ENCODE measurements at regions not wholly inside any gene's neighbourhood (a gene's known extent, or its start where the extent isn't known, plus 50 kb on each side); places are given as distances from the start of the nearest gene placed in this dataset.

- H3K4me3 Mint-ChIP-seq, result no peak overlapping the region
- H3K36me3 Mint-ChIP-seq (ENCODE audit: low read depth), result no peaks in the 10 kb centered on the region
- DNase-seq (no peak), ATAC-seq (no peak)
- no peaks in the 10 kb centered on the region for H3K4me1 Mint-ChIP-seq
- H3K27me3 Mint-ChIP-seq, result peaks cover 5% of the 10 kb centered on the region
- H3K27ac Mint-ChIP-seq, result no peak overlapping the region
- no peaks in the 10 kb centered on the region for H3K9me3 Mint-ChIP-seq
These were observed 137.0 kb upstream of the SEMA3A start for GRCh38 chr7:84331616-84332015.

- no peaks in the 10 kb centered on the region for H3K36me3 Mint-ChIP-seq (ENCODE audit: low read depth)
- no peaks in the 10 kb centered on the region for H3K9me3 Mint-ChIP-seq
- no peaks in the 10 kb centered on the region for H3K27me3 Mint-ChIP-seq
- no peaks in the 10 kb centered on the region for H3K4me1 Mint-ChIP-seq
- no peak overlapping the region for H3K27ac Mint-ChIP-seq
- DNase-seq, result no peak
- no peak for ATAC-seq
- no peak overlapping the region for H3K4me3 Mint-ChIP-seq
These were observed 134.0 kb upstream of the SEMA3A start for GRCh38 chr7:84328571-84328970.

GRCh38 chr7:84324136-84324630, 129.6 kb upstream of the SEMA3A start:
- Mint-ChIP-seq H3K27me3 (no peaks in the 10 kb centered on the region), H3K4me1 (no peaks in the 10 kb centered on the region), H3K36me3 (ENCODE audit: low read depth) (no peaks in the 10 kb centered on the region), H3K9me3 (peaks cover 8% of the 10 kb centered on the region), H3K4me3 (no peak overlapping the region), H3K27ac (no peak overlapping the region)
- DNase-seq (no peak), ATAC-seq (no peak)

GRCh38 chr7:84317536-84317935, 122.9 kb upstream of the SEMA3A start:
- peaks cover 6% of the 10 kb centered on the region for H3K9me3 Mint-ChIP-seq
- DNase-seq, result no peak
- no peaks in the 10 kb centered on the region for H3K36me3 Mint-ChIP-seq (ENCODE audit: low read depth)
- H3K4me1 Mint-ChIP-seq, result no peaks in the 10 kb centered on the region
- no peak overlapping the region for H3K27ac Mint-ChIP-seq
- no peak for ATAC-seq
- no peak overlapping the region for H3K4me3 Mint-ChIP-seq
- no peaks in the 10 kb centered on the region for H3K27me3 Mint-ChIP-seq

GRCh38 chr7:84314263-84314662, 119.7 kb upstream of the SEMA3A start:
- H3K27me3 Mint-ChIP-seq, result no peaks in the 10 kb centered on the region
- no peak overlapping the region for H3K4me3 Mint-ChIP-seq
- H3K9me3 Mint-ChIP-seq, result no peaks in the 10 kb centered on the region
- DNase-seq, result no peak
- H3K27ac Mint-ChIP-seq, result no peak overlapping the region
- H3K36me3 Mint-ChIP-seq (ENCODE audit: low read depth), result no peaks in the 10 kb centered on the region
- ATAC-seq, result no peak
- H3K4me1 Mint-ChIP-seq, result no peaks in the 10 kb centered on the region

- no peak for ATAC-seq
- Mint-ChIP-seq H3K27me3 (no peaks in the 10 kb centered on the region), H3K9me3 (no peaks in the 10 kb centered on the region), H3K4me3 (no peak overlapping the region), H3K27ac (no peak overlapping the region), H3K36me3 (ENCODE audit: low read depth) (no peaks in the 10 kb centered on the region), H3K4me1 (no peaks in the 10 kb centered on the region)
- DNase-seq, result no peak
These were observed 109.8 kb upstream of the SEMA3A start for GRCh38 chr7:84304407-84304806.

- H3K36me3 Mint-ChIP-seq (ENCODE audit: low read depth), result no peaks in the 10 kb centered on the region
- DNase-seq, result no peak
- ATAC-seq, result no peak
- H3K9me3 Mint-ChIP-seq, result no peaks in the 10 kb centered on the region
- no peaks in the 10 kb centered on the region for H3K4me1 Mint-ChIP-seq
- H3K27ac Mint-ChIP-seq, result no peak overlapping the region
- no peaks in the 10 kb centered on the region for H3K27me3 Mint-ChIP-seq
- H3K4me3 Mint-ChIP-seq, result no peak overlapping the region
These were observed 108.4 kb upstream of the SEMA3A start for GRCh38 chr7:84302949-84303348.

- DNase-seq (no peak), ATAC-seq (no peak)
- H3K4me3 Mint-ChIP-seq, result no peak overlapping the region
- H3K36me3 Mint-ChIP-seq (ENCODE audit: low read depth), result no peaks in the 10 kb centered on the region
- H3K27me3 Mint-ChIP-seq, result no peaks in the 10 kb centered on the region
- no peak overlapping the region for H3K27ac Mint-ChIP-seq
- H3K9me3 Mint-ChIP-seq, result no peaks in the 10 kb centered on the region
- no peaks in the 10 kb centered on the region for H3K4me1 Mint-ChIP-seq
These were observed 103.0 kb upstream of the SEMA3A start for GRCh38 chr7:84297616-84298015.

GRCh38 chr7:84294847-84295455, 100.4 kb upstream of the SEMA3A start:
- no peak for DNase-seq
- Mint-ChIP-seq H3K4me3 (no peak overlapping the region), H3K27ac (no peak overlapping the region), H3K9me3 (no peaks in the 10 kb centered on the region), H3K27me3 (no peaks in the 10 kb centered on the region), H3K36me3 (ENCODE audit: low read depth) (no peaks in the 10 kb centered on the region), H3K4me1 (no peaks in the 10 kb centered on the region)
- ATAC-seq, result no peak

GRCh38 chr7:84294391-84294790, 99.8 kb upstream of the SEMA3A start:
- no peaks in the 10 kb centered on the region for H3K36me3 Mint-ChIP-seq (ENCODE audit: low read depth)
- H3K27me3 Mint-ChIP-seq, result no peaks in the 10 kb centered on the region
- H3K4me3 Mint-ChIP-seq, result no peak overlapping the region
- no peak overlapping the region for H3K27ac Mint-ChIP-seq
- H3K9me3 Mint-ChIP-seq, result no peaks in the 10 kb centered on the region
- no peaks in the 10 kb centered on the region for H3K4me1 Mint-ChIP-seq
- DNase-seq (no peak), ATAC-seq (no peak)

- H3K27ac Mint-ChIP-seq, result no peak overlapping the region
- no peaks in the 10 kb centered on the region for H3K36me3 Mint-ChIP-seq (ENCODE audit: low read depth)
- DNase-seq, result no peak
- H3K4me1 Mint-ChIP-seq, result no peaks in the 10 kb centered on the region
- no peaks in the 10 kb centered on the region for H3K9me3 Mint-ChIP-seq
- H3K27me3 Mint-ChIP-seq, result no peaks in the 10 kb centered on the region
- no peak for ATAC-seq
- no peak overlapping the region for H3K4me3 Mint-ChIP-seq
These were observed 97.2 kb upstream of the SEMA3A start for GRCh38 chr7:84291756-84292155.

- Mint-ChIP-seq H3K4me3 (no peak overlapping the region), H3K36me3 (ENCODE audit: low read depth) (no peaks in the 10 kb centered on the region), H3K27me3 (no peaks in the 10 kb centered on the region), H3K27ac (no peak overlapping the region), H3K4me1 (no peaks in the 10 kb centered on the region), H3K9me3 (no peaks in the 10 kb centered on the region)
- DNase-seq (no peak), ATAC-seq (no peak)
These were observed 89.2 kb upstream of the SEMA3A start for GRCh38 chr7:84283798-84284197.

- Mint-ChIP-seq H3K4me3 (no peak overlapping the region), H3K9me3 (no peaks in the 10 kb centered on the region), H3K27me3 (no peaks in the 10 kb centered on the region), H3K4me1 (no peaks in the 10 kb centered on the region), H3K36me3 (ENCODE audit: low read depth) (no peaks in the 10 kb centered on the region), H3K27ac (no peak overlapping the region)
- ATAC-seq (no peak), DNase-seq (no peak)
These were observed 86.9 kb upstream of the SEMA3A start for GRCh38 chr7:84281518-84281917.

GRCh38 chr7:84277628-84278224, 83.1 kb upstream of the SEMA3A start:
- Mint-ChIP-seq H3K36me3 (ENCODE audit: low read depth) (no peaks in the 10 kb centered on the region), H3K9me3 (no peaks in the 10 kb centered on the region), H3K4me1 (no peaks in the 10 kb centered on the region), H3K27me3 (no peaks in the 10 kb centered on the region), H3K27ac (no peak overlapping the region), H3K4me3 (no peak overlapping the region)
- DNase-seq, result no peak
- ATAC-seq, result no peak

GRCh38 chr7:84274029-84274638, 79.5 kb upstream of the SEMA3A start:
- Mint-ChIP-seq H3K27me3 (no peaks in the 10 kb centered on the region), H3K9me3 (no peaks in the 10 kb centered on the region), H3K4me1 (no peaks in the 10 kb centered on the region), H3K36me3 (ENCODE audit: low read depth) (no peaks in the 10 kb centered on the region), H3K27ac (no peak overlapping the region), H3K4me3 (no peak overlapping the region)
- DNase-seq (no peak), ATAC-seq (no peak)

All from activated naive CD8-positive, alpha-beta T cell treated with anti-CD3 and anti-CD28 coated beads, Interleukin-2, amount 50 U/mL, for 24 hours (primary cell).